ENCODE measurements at regions not wholly inside any gene's neighbourhood (a gene's known extent, or its start where the extent isn't known, plus 50 kb on each side); places are given as distances from the start of the nearest gene placed in this dataset.

DNA sequence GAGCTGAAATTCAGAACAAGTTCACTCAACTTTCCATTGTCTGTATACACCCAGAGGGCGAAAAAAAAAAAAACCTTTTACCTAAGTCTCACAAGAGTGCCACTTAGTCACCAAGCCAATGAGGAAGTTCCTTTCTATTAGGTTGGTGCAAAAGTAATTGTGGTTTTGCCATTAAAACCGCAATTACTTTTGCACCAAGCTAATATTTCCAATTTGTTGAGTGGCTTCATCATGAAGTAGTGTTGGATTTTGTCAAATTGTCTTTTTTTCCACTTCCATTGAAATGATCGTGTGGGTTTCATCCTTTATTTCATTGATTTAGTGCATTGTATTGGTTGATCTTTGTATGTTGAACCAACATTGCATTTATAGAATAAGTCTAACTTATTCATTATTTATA, 253.9 kb downstream of the ZIC4 start:
- Histone ChIP-seq H3K27me3 (ENCODE audit: control insufficient read depth, insufficient read depth, low read length) (no peaks in the 10 kb centered on the region), H3K36me3 (ENCODE audit: control insufficient read depth, insufficient read depth, low read length) (no peaks in the 10 kb centered on the region), H3K4me3 (ENCODE audit: low read depth, low read length) (no peak overlapping the region)
- TF ChIP-seq, protein P1, sequence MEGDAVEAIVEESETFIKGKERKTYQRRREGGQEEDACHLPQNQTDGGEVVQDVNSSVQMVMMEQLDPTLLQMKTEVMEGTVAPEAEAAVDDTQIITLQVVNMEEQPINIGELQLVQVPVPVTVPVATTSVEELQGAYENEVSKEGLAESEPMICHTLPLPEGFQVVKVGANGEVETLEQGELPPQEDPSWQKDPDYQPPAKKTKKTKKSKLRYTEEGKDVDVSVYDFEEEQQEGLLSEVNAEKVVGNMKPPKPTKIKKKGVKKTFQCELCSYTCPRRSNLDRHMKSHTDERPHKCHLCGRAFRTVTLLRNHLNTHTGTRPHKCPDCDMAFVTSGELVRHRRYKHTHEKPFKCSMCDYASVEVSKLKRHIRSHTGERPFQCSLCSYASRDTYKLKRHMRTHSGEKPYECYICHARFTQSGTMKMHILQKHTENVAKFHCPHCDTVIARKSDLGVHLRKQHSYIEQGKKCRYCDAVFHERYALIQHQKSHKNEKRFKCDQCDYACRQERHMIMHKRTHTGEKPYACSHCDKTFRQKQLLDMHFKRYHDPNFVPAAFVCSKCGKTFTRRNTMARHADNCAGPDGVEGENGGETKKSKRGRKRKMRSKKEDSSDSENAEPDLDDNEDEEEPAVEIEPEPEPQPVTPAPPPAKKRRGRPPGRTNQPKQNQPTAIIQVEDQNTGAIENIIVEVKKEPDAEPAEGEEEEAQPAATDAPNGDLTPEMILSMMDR (IDR thresholded peaks at IDR 0.05; ENCODE audit: insufficient read depth, low read depth, low read length): no peak
- POLR2A ChIA-PET: no interaction called here
- CTCF ChIA-PET: no interaction called here
- no peak for DNase-seq (ENCODE audit: low read depth)

DNA sequence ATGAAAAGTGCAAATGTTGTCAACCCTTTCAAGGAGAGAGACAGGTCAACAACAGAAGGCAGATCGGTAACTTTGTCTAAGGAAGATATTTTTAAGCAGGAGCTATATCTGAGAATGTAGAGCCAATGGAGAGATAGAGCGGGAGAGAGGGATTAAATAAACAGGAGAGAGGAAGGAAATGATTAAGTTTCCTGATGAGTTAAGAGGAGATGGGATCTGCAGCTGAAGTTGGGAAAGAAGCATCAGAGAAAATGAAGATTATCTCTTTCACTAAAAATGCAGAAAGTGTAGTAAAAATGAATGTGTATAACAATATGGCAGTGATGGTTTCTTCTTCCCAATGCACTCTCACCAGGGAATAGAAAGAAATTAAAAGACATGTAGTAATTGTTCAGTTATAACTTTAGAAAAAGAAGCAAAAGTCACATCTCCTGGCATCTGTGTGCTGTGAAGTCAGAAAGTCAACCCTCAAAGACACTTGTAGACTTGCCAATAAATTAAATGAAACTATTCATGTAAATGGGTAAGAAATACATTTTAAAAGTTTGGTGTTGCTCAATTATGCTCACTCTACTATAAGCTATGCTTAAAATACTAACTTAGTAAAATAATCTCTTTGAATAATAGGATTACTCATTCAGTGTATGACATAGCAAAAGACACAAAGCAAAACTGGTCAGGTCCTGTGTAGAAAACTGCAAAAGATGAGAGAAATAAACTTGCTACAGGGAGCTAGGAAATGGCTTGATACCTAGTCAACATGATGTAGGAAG, 264.6 kb downstream of the ZIC4 start:
- TF ChIP-seq, protein P1 (IDR thresholded peaks at IDR 0.05; ENCODE audit: insufficient read depth, low read depth, low read length): no peak
- Histone ChIP-seq H3K36me3 (ENCODE audit: control insufficient read depth, insufficient read depth, low read length) (no peaks in the 10 kb centered on the region), H3K27me3 (ENCODE audit: control insufficient read depth, insufficient read depth, low read length) (no peaks in the 10 kb centered on the region), H3K4me3 (ENCODE audit: low read depth, low read length) (no peak overlapping the region)
- no peak for DNase-seq (ENCODE audit: low read depth)
- ChIA-PET POLR2A (no interaction called here), CTCF (interaction anchor here (0.9 to 1.6 kb wide), 3 partner anchors 9 to 50 kb away, joined by 3 to 7 read pairs (median 3); no protein-coding TSS in a partner anchor)

DNA sequence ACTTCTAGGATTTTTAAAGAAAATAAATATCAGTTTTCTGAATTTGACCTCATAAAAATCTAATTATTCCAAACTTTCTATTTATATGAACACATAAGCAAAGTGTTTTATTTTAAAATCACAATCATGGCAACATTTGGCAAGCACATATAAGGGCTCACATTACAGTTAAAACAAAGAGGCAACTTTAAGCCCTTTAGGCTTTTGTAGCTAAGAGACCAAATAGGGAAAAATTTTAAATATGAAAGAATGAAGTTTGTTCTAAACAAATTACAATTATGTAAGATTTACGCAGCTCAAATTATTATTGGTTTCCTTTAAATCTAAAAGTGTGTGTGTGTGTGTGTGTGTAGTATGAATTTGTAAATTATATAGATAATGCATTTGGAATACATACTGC, 267.0 kb downstream of the ZIC4 start:
- H3K36me3 ChIP-seq (ENCODE audit: control insufficient read depth, insufficient read depth, low read length): no peaks in the 10 kb centered on the region
- TF ChIP-seq, protein P1 (IDR thresholded peaks at IDR 0.05; ENCODE audit: insufficient read depth, low read depth, low read length): no peak
- ChIA-PET POLR2A (interaction anchor here (0.6 to 0.7 kb wide), 2 partner anchors 348 to 357 kb away, joined by 3 to 10 read pairs; no protein-coding TSS in a partner anchor), CTCF (no interaction called here)
- no peak for DNase-seq (ENCODE audit: low read depth)
- H3K4me3 ChIP-seq (ENCODE audit: low read depth, low read length): no peak overlapping the region
- no peaks in the 10 kb centered on the region for H3K27me3 ChIP-seq (ENCODE audit: control insufficient read depth, insufficient read depth, low read length)

DNA sequence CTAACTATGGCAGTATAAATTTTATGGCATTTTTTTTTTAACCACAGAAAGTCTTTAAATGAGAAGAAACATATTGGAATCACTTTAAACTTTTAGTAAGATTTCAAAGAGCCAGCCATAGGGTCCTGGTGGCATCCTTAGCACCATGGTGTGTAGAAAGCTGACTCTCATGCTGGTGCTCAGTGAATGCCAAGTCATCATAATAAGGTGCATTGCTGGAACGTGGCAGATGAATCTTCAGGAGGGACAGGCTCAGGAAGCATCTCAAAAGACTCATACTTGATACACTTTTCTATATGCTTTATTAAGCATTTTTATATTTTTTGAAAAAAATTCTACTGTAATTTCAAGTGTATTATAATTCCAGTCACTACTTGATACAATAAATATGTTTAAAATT, 274.2 kb downstream of the ZIC4 start:
- ChIA-PET CTCF (interaction anchor here (1.1 kb wide), 1 partner anchor 10 kb away, joined by 3 read pairs; no protein-coding TSS in a partner anchor), POLR2A (no interaction called here)
- H3K4me3 ChIP-seq (ENCODE audit: low read depth, low read length): no peak overlapping the region
- H3K36me3 ChIP-seq (ENCODE audit: control insufficient read depth, insufficient read depth, low read length): no peaks in the 10 kb centered on the region
- TF ChIP-seq, protein P1 (IDR thresholded peaks at IDR 0.05; ENCODE audit: insufficient read depth, low read depth, low read length): no peak
- no peak for DNase-seq (ENCODE audit: low read depth)
- no peaks in the 10 kb centered on the region for H3K27me3 ChIP-seq (ENCODE audit: control insufficient read depth, insufficient read depth, low read length)

DNA sequence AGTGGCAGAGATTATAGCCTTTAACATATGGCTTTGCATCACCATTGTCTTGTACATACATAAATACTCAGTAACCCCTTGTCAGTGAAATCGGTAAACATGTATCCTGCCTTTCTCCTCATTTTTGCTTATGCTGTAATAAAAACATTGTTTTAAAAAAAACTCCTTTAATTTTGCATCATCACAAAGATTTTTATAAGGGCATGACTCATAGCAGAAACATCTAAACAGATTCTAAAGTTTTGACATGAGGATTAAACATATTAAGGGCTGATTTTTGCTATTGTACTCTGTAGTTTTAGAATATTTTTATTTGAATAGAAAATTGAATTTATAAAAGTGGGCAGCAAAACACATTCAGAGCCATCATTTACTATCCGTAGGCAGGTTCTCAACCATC, 275.9 kb downstream of the ZIC4 start:
- ChIA-PET CTCF (interaction anchor here (0.5 to 3.4 kb wide), 3 partner anchors 11 to 474 kb away, joined by 3 to 23 read pairs (median 11); no protein-coding TSS in a partner anchor), POLR2A (no interaction called here)
- Histone ChIP-seq H3K27me3 (ENCODE audit: control insufficient read depth, insufficient read depth, low read length) (no peaks in the 10 kb centered on the region), H3K36me3 (ENCODE audit: control insufficient read depth, insufficient read depth, low read length) (no peaks in the 10 kb centered on the region), H3K4me3 (ENCODE audit: low read depth, low read length) (no peak overlapping the region)
- peak; percentile 39 for DNase-seq (ENCODE audit: low read depth)
- TF ChIP-seq, protein P1 (IDR thresholded peaks at IDR 0.05; ENCODE audit: insufficient read depth, low read depth, low read length): no peak
